Transverse colon (tissue), 4 donors: ENCODE measurements at regions not wholly inside any gene's neighbourhood (a gene's known extent, or its start where the extent isn't known, plus 50 kb on each side); places are given as distances from the start of the nearest gene placed in this dataset.

Source experiments
- CTCF ChIP-seq, 5 experiments: fragments of 200-600 bp in 3 of 5; fragments of 450-650 bp in 2 of 5; sonication (generic) in 3 of 5; IDR thresholded peaks; 1 replicate in 2 of 5; 2 replicates in 3 of 5; pipeline ENCODE4 v1.5.1; 2016 to 2017; ENCODE audit warnings: antibody characterized with exemption in 5 of 5, inconsistent platforms in 3 of 5, mild to moderate bottlenecking in 2 of 5, moderate library complexity in 1 of 5
- POLR2AphosphoS5 ChIP-seq, 3 donors: sonication (generic); formaldehyde crosslinking; IDR thresholded peaks; one replicate each; pipeline ENCODE4 v1.6.1; 2016; ENCODE audit warnings: antibody characterized with exemption in 3 of 3

GRCh38 chr16:26735521-26735920, 331.2 kb upstream of the C16orf82 start:
- no peak for TF ChIP-seq POLR2AphosphoS5 (IDR thresholded peaks at IDR 0.05)
- TF ChIP-seq CTCF (IDR thresholded peaks at IDR 0.05): no peak
